B cell (primary cell): ENCODE measurements at regions not wholly inside any gene's neighbourhood (a gene's known extent, or its start where the extent isn't known, plus 50 kb on each side); places are given as distances from the start of the nearest gene placed in this dataset.

ENCODE experiments used
- ATAC-seq: fragments of 200-7000 bp; cut with Tn5 transposase; one replicate; pipeline ENCODE4 v1.10.0; 2021; ENCODE audit warnings: low read depth, mild to moderate bottlenecking, moderate number of reproducible peaks, moderate library complexity
- CTCF ChIA-PET: fragments of 350-600 bp; sonication (Branson Sonifier 250); formaldehyde crosslinking; loops from one replicate; lab custom pipeline; 2021; ENCODE audit warnings: antibody characterized with exemption, inconsistent platforms; lab: Charles Lee
- POLR2A ChIA-PET: fragments of 350-600 bp; sonication (Branson Sonifier 250); formaldehyde crosslinking; loops from one replicate; lab custom pipeline; 2021; ENCODE audit warnings: antibody characterized with exemption; lab: Charles Lee
- DNase-seq: peaks from one replicate; pipeline ENCODE4 v3.0.0; 2013
- H2AFZ ChIP-seq: 2 replicates; pipeline ENCODE4 v1.6.1; 2012; ENCODE audit warnings: mild to moderate bottlenecking, low read depth, low read length; ENCODE audit not compliant: insufficient read depth, poor library complexity, severe bottlenecking
- H3K27ac ChIP-seq, 2 donors: 1 replicate in 1 of 2; 2 replicates in 1 of 2; pipeline ENCODE4 v1.5.1; 2012 to 2013; ENCODE audit warnings: low read length in 2 of 2, mild to moderate bottlenecking in 2 of 2, moderate library complexity in 1 of 2
- H3K27me3 ChIP-seq, 4 experiments: fragments of 200-600 bp in 1 of 4; sonication (generic) in 1 of 4; replicated peaks in 1 of 4; 1 replicate in 2 of 4; 2 replicates in 2 of 4; pipeline versions ENCODE4 v1.6.1 to v1.7.0; 2013 to 2016; ENCODE audit warnings: low read length in 3 of 4, mild to moderate bottlenecking in 2 of 4, mixed read lengths in 1 of 4, moderate library complexity in 1 of 4; ENCODE audit not compliant: insufficient read depth in 4 of 4, control insufficient read depth in 3 of 4; ENCODE audit errors: control extremely low read depth in 1 of 4
- H3K36me3 ChIP-seq, 2 experiments: replicated peaks in 1 of 2; 1 replicate in 1 of 2; 2 replicates in 1 of 2; pipeline versions ENCODE4 v1.6.1 to v1.7.1; 2013; ENCODE audit warnings: low read length in 1 of 2; ENCODE audit not compliant: insufficient read depth in 2 of 2, control insufficient read depth in 1 of 2; ENCODE audit errors: control extremely low read depth in 1 of 2, extremely low read depth in 1 of 2
- H3K4me1 ChIP-seq, 2 donors: fragments of 200-600 bp in 1 of 2; sonication (generic) in 1 of 2; 1 replicate in 1 of 2; 2 replicates in 1 of 2; pipeline versions ENCODE4 v1.5.1 to v1.6.1; 2013 to 2017; ENCODE audit warnings: low read length in 2 of 2; ENCODE audit not compliant: control insufficient read depth in 2 of 2, insufficient read depth in 2 of 2
- H3K4me2 ChIP-seq: replicated peaks from 2 replicates; pipeline ENCODE3; 2012; ENCODE audit warnings: mild to moderate bottlenecking, low read depth, low read length; ENCODE audit not compliant: poor library complexity, severe bottlenecking
- H3K4me3 ChIP-seq, 5 experiments: fragments of 200-600 bp in 1 of 5; sonication (generic) in 1 of 5; 1 replicate in 3 of 5; 2 replicates in 2 of 5; pipeline versions ENCODE4 v1.5.1 to v1.7.0; 2011 to 2016; ENCODE audit warnings: low read length in 4 of 5, mild to moderate bottlenecking in 4 of 5, low read depth in 2 of 5, control low read depth in 1 of 5, moderate library complexity in 1 of 5; ENCODE audit not compliant: insufficient read depth in 1 of 5; ENCODE audit errors: control extremely low read depth in 1 of 5, extremely low read depth in 1 of 5
- H3K79me2 ChIP-seq: fragments of 200-600 bp; sonication (generic); one replicate; pipeline ENCODE4 v1.6.0; 2016; ENCODE audit warnings: low read length; ENCODE audit not compliant: control insufficient read depth, insufficient read depth
- H3K9ac ChIP-seq: fragments of 200-600 bp; sonication (generic); 2 replicates; pipeline ENCODE4 v1.6.1; 2017; ENCODE audit warnings: mild to moderate bottlenecking, low read length, moderate library complexity
- H3K9me3 ChIP-seq, 3 donors: one replicate each; pipeline versions ENCODE4 v1.6.1 to v1.7.1; 2013; ENCODE audit warnings: low read length in 2 of 3; ENCODE audit not compliant: control insufficient read depth in 2 of 3, insufficient read depth in 1 of 3; ENCODE audit errors: control extremely low read depth in 1 of 3
- H4K20me1 ChIP-seq: 2 replicates; pipeline ENCODE4 v1.6.0; 2012; ENCODE audit warnings: mild to moderate bottlenecking, low read length; ENCODE audit not compliant: insufficient read depth, control insufficient read depth, poor library complexity, severe bottlenecking
- H3K27ac Mint-ChIP-seq: one replicate; pipeline ENCODE4 v1.8.0; 2021; ENCODE audit warnings: mixed read lengths
- H3K27me3 Mint-ChIP-seq: one replicate; pipeline ENCODE4 v1.8.0; 2021; ENCODE audit warnings: mixed read lengths
- H3K4me1 Mint-ChIP-seq: one replicate; pipeline ENCODE4 v1.8.0; 2021; ENCODE audit warnings: mixed read lengths
- H3K4me3 Mint-ChIP-seq: one replicate; pipeline ENCODE4 v1.8.0; 2021; ENCODE audit warnings: mixed read lengths
- H3K9me3 Mint-ChIP-seq: one replicate; pipeline ENCODE4 v1.8.0; 2022; ENCODE audit warnings: mixed read lengths; ENCODE audit not compliant: insufficient read depth
- CTCF ChIP-seq: fragments of 200-600 bp; IDR thresholded peaks from one replicate; pipeline ENCODE4 v1.8.0; 2022; ENCODE audit warnings: antibody characterized with exemption, mild to moderate bottlenecking
- EZH2 ChIP-seq: IDR thresholded peaks from 2 replicates; pipeline ENCODE4 v1.6.1; 2012; ENCODE audit warnings: borderline replicate concordance, low read depth, mild to moderate bottlenecking, moderate library complexity, low read length; ENCODE audit not compliant: insufficient read depth, poor library complexity, severe bottlenecking
- WGBS: methylation state at CpG from one replicate; pipeline ENCODE4 v1.1.5; 2013; ENCODE audit warnings: missing lambda C conversion rate; ENCODE audit not compliant: insufficient coverage; 5-methylcytosine and 5-hydroxymethylcytosine counted together
- intact Hi-C: fragments of 100-400 bp; cut with micrococcal nuclease; formaldehyde crosslinking; loops from one replicate; pipeline ENCODE4 v1.10.0; 2022

DNA sequence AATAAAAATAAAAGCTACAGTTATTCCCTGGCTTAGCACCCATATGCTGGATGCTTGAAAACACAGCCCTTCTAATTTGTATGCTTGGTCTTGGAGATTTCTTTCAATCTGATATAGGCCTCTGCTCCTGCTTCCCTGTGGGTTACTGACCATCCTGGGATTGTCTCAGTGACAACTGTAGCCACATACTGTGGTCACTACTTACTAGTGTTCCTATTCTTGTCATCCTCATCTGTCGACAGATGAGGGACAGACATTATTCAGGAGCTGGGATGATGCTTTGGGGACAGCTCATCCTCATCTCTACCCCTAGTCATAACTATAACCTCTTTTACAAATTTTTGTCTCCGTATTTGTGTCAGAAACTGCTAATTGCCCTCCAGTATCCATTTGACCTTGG is 388.9 kb upstream of the MAP3K7 start:
- no peak for TF ChIP-seq CTCF
- no peak for TF ChIP-seq EZH2
- no peak overlapping the region for H3K27ac ChIP-seq
- no peaks in the 10 kb centered on the region for H3K79me2 ChIP-seq
- Mint-ChIP-seq H3K27ac (no peak overlapping the region), H3K9me3 (no peaks in the 10 kb centered on the region), H3K4me1 (no peaks in the 10 kb centered on the region), H3K4me3 (no peak overlapping the region), H3K27me3 (peaks cover 3% of the 10 kb centered on the region)
- no peak overlapping the region for H3K4me2 ChIP-seq
- intact Hi-C loops = no loop called here
- no peak overlapping the region for H2AFZ ChIP-seq
- H4K20me1 ChIP-seq = no peaks in the 10 kb centered on the region
- no peaks in the 10 kb centered on the region for H3K36me3 ChIP-seq
- no peak overlapping the region for H3K4me3 ChIP-seq
- H3K9ac ChIP-seq = no peak overlapping the region
- CTCF ChIA-PET = no interaction called here
- DNase-seq (no peak), ATAC-seq (no peak)
- no peaks in the 10 kb centered on the region for H3K9me3 ChIP-seq
- H3K27me3 ChIP-seq = no peaks in the 10 kb centered on the region
- POLR2A ChIA-PET = no interaction called here
- 100% methylated on average over 1 of the region's 2 CpGs for WGBS
- no peaks in the 10 kb centered on the region for H3K4me1 ChIP-seq

GRCh38 chr6:90973188-90973587 is 386.3 kb upstream of the MAP3K7 start:
- CTCF ChIA-PET = no interaction called here

More at GRCh38 chr6:90973188-90973587, 386.3 kb upstream of the MAP3K7 start:
- POLR2A ChIA-PET = no interaction called here
- Histone ChIP-seq H3K27me3 (no peaks in the 10 kb centered on the region), H3K4me3 (no peak overlapping the region), H4K20me1 (no peaks in the 10 kb centered on the region), H3K79me2 (no peaks in the 10 kb centered on the region), H3K4me1 (no peaks in the 10 kb centered on the region), H3K9ac (no peak overlapping the region), H3K36me3 (no peaks in the 10 kb centered on the region), H2AFZ (no peak overlapping the region), H3K9me3 (no peaks in the 10 kb centered on the region), H3K27ac (no peak overlapping the region), H3K4me2 (no peak overlapping the region)
- H3K4me1 Mint-ChIP-seq = no peaks in the 10 kb centered on the region
- H3K4me3 Mint-ChIP-seq = no peak overlapping the region
- DNase-seq (no peak), ATAC-seq (no peak)
- H3K27me3 Mint-ChIP-seq = peaks cover 9% of the 10 kb centered on the region
- intact Hi-C loops = no loop called here
- H3K9me3 Mint-ChIP-seq = no peaks in the 10 kb centered on the region
- H3K27ac Mint-ChIP-seq = no peak overlapping the region
- TF ChIP-seq EZH2 = no peak
- no peak for TF ChIP-seq CTCF
